ENCODE measurements at regions not wholly inside any gene's neighbourhood (a gene's known extent, or its start where the extent isn't known, plus 50 kb on each side); places are given as distances from the start of the nearest gene placed in this dataset.
"Not testable (repeated sequence)": the region's sequence is repeated elsewhere in the genome, so short reads cannot be mapped to it uniquely, and the experiment has no call there.

DNA sequence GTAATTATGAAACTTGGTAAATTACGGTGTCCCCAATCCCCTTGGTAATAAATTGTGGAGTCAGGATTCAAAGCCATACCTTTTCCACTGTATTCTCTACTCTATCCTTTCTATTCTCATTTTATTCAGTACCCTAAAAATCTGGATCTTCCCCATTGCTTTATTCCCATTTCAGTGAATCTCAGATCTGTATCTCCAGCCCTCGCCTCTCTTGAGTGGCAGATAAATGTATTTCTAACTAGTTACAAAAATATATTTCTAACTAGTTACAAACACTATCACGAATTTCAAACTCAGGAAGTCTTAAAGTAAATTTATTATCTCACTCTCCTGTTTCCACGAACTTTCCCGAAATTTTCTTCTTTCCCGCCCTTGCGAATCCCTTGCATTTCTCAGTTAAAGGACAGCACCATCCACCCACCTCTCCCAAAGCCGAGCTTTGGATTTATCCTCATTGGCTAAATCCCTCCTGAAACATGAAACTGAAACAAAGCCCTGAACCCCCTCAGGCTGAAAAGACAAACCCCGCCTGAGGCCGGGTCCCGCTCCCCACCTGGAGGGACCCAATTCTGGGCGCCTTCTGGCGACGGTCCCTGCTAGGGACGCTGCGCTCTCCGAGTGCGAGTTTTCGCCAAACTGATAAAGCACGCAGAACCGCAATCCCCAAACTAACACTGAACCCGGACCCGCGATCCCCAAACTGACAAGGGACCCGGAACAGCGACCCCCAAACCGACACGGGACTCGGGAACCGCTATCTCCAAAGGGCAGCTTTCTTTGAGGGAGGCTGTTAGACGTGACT is 164.3 kb upstream of the PABPC3 start:
- peak; percentile 12 for DNase-seq

DNA sequence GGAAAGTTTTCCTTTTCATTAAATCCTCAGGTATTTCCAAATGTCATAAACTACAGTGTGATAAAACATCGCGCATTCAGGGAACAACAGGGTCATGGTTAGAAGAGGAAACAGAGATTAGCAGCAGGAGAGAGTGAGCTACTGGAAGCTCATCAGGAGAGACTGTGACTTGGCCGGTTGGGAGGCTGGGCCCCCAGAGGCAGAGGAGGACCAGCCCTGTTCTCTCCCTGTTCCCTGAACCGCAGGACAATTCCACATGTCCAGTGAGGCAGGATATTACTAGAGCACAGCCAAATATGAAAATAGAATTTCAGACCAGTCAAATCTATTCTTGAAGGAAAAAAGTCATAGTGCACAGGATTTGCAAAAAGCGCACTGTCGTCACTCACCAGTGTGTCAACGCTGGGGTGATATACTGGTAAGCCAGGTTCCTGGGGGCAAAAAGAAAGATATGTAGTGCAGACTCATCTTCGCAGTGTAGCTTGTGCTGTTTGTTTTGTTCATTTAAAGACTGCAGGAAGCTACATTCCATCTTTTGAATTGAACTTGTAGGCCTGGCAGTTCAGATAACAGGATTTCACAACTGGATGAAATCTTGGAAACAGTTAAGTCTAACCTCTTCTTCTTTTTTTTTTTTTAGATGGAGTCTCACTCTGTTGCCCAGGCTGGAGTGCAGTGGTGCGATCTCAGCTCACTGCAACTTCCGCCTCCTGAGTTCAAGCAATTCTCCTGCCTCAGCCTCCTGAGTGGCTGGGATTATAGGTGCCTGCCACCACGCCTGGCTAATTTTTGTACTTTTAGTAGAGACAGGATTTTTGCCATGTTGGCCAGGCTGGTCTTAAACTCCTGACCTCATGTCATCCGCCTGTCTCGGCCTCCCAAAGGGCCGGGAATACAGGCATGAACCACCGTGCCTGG is 162.6 kb upstream of the PABPC3 start:
- not testable (repeated sequence) for DNase-seq

DNA sequence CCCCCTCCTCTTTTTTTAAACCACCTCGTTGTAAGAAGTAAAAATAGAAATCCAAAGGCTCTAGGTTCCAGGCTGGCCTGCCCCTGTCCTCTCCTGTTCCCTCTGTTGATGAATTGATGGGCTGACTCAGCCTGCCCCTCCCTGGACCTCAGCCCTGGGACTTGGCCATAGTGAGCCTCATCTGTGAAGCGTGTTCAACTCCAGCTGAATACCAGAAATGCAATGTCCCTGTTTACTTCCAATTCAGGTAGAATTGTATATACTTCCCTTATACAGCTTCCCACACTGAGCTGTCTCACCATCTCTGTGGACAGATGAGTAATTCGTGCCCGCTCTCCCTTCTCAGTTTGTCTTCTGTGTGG is 161.9 kb upstream of the PABPC3 start:
- not testable (repeated sequence) for DNase-seq

DNA sequence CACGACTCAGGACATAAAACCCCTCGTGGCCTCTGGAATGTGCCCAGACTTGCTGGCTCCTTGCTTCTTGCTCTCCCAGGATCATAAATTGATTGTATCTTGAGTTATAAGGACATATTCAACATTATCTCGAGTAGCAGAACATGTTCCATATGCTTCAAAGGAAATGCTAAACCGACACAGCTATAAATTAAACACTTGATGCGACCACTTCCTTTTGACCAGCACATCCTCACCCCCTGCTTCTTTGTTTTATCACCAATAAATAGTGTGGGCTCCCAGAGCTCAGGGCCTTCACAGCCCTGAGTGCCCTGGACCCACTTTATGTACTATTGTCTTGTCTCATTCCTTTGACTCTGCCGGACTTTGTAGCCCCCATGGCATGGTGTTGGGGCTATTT is 157.0 kb upstream of the PABPC3 start:
- no peak for DNase-seq

DNA sequence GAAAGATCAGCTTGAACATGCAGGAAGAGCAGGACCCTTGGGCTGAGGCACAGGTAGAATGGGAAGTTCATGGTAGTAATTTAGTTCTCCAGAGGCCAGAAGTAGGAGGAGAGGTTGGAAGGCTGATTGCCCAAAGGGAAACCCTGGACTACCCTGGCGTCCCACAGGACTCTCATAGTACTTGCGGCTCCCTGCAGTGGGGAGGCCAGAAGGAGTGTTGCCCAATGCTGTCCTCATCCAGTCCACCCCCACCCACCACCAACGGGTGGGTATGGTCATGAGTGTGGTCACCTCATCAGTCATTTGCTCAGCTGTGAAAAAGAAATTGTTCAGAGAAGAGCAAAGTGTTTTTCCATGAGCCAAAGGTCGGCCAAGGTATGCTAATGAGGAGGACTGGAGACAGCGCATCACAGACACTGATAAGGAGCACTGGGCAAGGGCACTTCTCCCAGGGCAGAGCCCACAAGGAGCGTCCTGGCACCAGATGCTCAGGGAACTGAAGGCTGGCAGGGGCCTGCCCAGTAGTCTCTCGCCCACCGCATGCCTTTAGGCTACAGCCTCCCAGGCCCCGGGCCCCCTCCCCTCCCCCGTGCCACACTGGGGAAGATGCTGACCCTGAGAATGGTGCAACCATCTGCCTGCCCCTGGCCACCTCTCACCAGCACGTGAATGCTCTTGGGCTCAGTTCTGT is 154.8 kb upstream of the PABPC3 start:
- DNase-seq: not testable (repeated sequence)

DNA sequence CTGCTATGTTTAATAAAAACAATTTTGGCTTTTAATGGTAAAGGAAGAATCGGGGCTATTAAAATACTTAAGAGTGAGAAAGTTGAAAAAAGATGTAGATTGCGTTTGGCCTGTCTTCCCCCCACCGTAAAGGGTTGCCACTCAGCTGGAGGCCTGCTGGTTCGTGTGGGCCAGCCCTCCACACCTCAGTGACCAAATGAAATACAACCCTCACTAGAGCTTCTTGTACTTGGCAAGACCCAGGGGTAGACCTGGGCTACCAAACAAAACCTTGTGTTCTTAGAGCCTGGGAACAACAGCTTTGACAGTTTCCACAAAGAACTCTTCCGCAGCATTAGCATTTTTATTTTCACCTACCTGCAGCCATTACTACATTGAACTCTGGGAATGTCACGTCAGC is 152.8 kb upstream of the PABPC3 start:
- DNase-seq: no peak

DNA sequence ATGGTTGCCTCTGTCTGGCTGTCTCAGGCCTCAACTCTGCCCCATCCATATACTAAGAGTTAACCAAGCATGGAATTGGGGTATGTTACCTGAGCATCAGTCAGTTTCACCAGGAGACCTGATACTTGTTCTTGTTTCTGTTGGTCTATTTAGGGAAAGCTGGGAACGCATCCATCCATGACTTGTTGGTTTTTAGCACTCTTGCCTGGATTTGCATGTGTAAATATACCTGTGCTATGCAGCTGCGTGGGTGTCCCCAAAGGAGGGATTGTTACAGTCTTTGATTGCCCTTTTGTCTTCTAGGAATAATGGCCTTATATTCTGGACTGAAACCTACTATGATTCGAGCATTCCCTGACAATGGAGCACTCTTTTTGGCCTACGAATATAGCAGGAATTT is 151.9 kb upstream of the PABPC3 start:
- DNase-seq: not testable (repeated sequence)

DNA sequence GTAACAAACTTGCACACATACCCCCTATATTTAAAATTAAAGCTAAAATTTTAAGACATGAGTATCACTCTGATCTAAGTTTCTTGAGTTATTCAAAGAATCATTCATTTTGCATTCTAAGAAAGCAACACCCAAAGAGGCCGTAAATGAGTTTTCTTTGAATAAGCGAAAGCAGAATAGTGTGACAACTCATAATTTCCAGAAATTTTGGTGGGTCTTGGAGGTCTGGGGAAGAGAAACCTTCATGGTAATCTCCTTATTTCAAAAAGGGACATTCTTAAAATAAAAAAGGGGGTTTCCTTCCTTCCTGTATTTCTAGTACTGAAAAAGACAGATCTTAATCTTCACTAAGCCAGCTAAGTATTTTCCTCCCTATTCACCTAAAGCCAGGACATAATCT is 147.0 kb upstream of the PABPC3 start:
- not testable (repeated sequence) for DNase-seq

DNA sequence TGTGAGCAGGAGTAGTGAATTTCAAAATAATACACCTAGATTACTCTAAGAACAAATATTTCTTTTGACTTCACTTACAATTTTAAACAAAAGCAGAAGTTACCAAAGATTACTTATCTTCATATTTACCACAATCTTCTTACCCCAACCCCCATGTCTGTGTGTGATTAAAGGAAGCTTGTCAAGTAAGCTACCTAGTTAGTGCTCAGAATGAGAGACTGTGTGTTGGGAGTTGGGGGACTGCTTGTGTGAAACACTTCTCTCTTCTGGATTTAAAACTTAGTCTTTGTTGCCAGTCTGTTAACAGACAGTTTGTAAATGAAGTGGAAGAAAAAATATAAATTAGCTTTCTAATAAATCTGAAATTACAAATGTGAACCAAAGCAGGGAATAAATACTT is 145.3 kb upstream of the PABPC3 start:
- DNase-seq: not testable (repeated sequence)

DNA sequence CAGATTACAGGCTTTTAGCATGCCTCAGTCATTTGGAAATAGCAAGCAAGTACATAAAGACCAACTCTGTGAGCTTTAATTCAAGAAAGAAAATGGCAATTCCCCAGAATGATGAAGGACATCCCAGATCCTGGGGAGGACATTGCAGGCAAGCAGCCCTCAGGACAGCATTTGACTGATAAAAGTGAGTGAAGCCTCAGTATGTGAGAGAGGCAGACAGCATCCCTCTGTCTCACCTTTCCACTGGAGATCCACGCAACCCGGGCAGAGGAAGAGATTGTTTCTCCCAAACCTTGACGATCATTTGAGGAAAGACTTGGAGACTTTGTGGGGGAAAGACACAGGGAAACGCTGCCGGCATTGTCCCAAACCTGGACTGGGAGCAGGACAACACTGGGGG is 128.0 kb upstream of the PABPC3 start:
- peak; percentile 56 for DNase-seq

DNA sequence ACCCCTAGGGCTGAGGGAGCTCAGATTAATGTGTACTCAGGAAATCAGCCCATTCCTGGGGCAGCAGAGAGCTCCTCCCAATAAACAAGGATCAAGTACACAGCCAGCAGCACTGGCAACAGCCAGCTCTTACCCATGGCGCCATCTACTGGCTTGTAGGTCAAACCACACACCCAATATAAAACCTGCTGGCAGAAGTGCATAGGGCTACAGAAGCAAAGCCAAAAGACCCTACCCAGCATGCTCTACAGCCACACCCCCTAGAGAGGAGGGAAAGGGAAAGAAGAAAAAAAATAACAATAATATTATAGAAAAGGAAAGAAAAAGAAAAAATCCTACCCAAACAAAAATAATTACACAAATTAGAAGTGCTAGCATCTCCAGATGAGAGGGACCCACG is 127.5 kb upstream of the PABPC3 start:
- DNase-seq: peak; percentile 47

DNA sequence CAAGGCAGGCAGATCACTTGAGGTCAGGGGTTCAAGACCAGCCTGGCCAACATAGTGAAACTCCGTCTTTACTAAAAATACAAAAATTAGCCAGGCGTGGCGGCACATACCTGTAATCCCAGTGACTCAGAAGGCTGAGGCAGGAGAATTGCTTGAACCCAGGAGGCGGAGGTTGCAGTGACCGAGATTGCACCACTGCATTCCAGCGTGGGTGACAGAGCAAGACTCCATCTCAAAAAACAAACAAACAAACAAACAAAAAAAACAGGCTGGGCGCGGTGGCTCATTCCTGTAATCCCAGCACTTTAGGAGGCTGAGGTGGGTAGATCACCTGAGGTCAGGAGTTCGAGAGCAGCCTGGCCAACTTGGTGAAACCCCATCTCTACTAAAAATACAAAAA is 122.8 kb upstream of the PABPC3 start:
- DNase-seq: not testable (repeated sequence)

DNA sequence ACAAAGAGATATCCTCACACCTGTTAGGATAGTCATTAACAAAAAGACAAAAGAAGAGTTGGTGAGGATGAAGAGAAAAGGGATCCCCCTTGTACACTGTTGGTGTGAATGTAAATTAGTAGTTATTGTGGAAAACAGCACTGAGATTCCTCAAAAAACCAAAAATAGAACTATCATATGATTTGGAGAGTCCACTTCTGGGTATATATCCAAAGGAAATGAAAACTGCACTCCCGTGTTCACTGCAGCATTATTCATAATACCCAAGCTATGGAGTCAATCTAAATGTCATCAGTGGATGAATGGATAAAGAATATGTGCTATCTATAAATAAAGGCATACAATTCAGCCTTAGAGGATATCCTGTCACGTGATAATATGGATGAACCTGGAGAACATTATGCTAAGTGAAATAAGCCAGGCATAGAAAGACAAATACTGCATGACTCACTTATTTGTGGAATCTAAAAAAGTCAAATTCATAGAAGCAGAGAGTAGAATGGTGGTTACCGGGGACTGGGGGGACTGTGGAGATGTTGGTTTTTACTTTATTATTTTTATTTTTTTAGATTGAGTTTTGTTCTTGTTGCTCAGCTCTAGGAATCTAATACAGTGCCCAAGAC is 114.6 kb upstream of the PABPC3 start:
- not testable (repeated sequence) for DNase-seq

DNA sequence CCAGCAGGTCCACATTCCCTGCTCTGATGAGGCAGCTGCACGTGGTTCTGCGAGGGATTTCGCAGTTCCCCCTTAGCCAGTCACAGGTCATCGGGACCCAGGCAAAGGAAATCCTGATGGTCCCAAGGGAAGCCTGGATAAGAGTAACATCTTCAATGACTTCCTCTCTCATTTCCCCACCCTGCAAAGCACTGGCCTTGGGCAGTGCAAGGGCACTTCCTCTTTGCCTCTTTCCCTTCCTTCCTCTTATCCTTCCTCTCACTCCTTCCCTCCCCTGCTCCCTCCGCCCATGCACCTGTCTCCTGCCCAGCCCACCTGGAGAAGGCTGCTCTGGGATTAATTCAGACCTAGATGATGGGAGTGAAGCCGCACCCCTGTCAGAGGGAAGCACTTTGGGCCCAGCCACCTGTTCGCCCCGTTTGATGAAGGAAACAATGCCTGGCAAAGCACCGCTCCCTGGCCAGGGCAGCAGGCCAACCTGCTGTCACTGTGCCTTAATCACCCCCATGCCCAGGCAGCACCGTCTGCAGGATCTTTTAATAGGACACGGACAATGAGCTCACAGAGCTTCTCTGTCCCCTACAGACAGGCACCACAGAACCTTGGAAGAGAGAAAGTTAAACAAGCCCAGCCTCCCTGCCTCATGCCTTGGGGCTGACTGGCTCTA is 113.5 kb upstream of the PABPC3 start:
- no peak for DNase-seq

DNA sequence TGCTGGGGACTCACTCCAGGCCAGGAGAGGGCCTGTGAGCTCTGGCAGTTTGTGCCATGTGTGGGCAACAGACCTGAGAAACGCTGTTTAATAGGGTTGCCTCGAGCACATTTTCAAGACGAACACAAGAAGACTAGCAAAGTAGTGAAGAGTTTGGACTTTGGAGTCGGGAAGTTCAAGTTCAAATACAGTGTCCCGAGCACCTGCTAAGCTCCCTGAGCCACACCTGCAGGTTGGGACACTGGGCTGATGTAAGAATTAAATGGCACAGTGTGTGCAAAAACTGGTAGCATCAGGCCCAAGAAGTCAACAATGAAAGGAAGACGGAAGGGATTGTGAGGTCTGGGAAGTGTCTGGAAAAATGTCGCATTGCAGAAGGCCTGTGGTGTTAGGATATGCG is 112.8 kb upstream of the PABPC3 start:
- no peak for DNase-seq

DNA sequence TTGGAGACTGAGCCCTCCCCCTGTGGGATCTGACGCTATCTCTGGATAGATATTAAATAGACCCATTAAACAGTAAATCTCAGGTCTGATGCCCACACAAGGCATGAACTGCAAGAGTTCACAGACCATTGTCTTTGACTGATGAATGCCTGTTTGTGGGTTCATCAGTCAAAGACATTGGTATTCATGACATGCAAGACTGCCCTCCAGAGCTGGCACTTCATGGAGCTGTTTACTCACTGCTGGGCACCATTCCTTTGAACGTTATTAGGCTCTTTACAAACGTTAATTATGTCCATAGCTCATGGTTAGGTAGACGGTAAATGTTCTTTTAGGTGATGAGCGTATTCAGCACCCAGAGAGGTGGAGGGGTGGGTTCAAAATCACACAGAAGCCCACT is 111.8 kb upstream of the PABPC3 start:
- no peak for DNase-seq

DNA sequence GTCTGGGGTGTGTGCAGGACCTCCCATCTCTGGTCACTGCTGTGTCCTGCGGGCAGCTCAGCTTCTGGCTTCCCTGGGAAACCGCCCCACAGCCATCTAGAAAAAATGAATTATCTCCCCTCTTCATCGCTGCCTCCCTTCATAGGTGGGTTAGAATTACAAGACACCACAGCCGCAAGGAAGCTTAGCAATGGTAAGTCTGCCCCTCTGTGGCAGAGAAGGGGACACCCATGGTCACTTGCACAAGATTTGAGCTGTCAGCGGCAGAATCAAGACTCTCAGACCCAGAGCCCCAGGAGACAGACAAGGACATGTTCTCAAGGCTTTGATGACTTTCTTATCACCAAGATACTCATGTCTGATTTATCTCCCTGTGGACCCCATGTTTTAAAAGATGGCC is 110.8 kb upstream of the PABPC3 start:
- DNase-seq: no peak

DNA sequence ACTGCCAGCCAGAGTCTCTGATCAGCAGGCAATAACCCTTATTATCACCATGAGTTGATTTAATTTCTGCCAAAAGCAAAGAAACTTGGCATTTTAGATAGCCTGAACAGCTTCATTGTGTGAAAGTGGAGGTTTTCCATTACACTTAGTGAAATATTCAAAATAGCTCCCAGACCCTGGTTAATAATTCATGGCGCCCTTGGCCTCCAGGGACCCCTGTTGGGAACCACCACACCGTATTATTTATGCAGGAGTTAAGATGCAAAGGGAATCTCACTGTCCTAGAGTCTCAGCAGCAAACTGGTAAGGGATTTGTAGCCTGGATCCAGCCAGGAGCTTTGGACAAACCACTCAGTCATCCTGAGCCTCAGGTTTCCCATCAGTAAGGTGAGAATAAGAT is 110.0 kb upstream of the PABPC3 start:
- no peak for DNase-seq

DNA sequence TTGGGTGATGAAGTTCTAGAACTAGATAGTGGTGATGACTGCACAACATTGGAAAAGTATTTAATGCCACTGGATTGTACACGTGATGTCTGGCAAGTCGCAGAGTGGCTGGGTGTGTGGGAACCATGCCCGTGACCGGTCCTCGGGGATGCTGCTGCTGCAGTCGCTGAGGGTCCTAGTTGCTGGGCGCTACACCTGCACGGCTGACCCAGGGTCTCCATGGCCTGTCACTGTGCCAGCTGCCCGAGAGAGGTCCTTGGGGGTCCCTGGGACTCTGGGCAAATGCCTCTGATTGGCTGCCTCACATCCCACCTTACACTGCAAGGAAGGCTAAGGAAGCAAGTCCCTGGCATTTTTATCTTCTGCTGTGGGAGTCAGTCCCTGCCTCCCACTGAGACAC is 109.1 kb upstream of the PABPC3 start:
- DNase-seq: no peak

DNA sequence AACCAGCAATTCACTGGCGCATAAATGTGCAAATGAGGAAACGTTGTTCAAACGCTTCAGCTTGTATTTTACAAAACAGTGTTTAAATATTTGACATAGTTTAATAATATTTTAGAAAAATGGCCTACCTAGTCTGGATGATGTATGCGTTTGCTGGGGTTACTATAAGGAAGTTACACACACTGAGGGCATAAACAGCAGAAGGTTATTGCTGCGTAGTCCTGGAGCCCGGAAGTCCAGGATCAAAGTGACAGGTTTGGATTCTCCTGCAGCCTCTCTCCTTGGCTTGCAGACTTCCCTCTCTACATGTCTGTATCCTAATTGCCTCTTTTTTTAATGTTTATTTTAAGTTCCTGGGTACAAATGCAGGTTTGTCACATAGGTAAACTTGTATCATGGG is 106.0 kb upstream of the PABPC3 start:
- not testable (repeated sequence) for DNase-seq

DNA sequence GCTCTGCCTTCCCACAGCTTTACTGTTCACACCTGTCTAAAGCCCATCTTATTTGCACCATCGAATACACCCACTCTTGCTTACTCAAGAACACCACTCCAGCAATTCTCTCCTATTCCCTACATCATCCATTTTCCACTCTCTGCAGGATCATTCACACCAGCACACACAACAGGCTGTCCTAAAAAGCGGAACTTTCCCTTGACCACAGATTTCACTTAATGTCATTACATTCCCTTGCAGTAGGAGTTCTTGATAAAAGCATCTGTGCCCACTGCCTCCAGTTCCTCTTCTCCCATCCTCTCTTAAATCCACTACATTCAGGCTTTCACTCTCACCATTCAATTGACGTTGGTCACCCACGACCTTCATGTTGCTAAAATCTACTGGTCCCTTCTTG is 103.0 kb upstream of the PABPC3 start:
- not testable (repeated sequence) for DNase-seq

DNA sequence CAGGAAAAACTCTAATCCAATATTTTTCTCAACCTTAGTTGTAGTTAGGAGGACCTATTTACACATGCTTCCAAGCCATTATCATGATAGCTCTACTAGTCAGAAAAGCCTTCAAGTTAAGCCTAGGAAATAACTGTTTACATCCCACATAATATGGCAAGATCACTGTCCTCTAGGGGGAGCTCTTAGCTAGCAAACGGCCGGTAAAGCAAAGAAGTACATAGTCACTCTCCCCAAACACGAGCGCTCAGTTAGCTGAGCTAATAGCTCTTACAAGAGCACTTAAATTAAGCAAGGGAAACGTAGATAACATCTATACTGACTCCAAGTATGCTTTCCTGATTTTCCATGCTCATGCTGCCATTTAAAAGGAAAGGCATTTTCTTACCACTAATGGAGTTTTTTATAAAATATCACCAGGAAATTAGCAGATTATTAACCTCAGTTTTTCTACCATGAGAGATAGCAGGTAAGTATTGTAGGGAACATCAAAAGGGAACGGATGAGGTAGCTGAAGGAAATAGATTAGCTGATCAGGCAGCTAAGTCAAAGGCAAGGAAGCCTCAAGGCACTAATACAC is 100.6 kb upstream of the PABPC3 start:
- DNase-seq: peak; percentile 61

Data from retina (tissue), 1 donor.